ENCODE measurements at regions not wholly inside any gene's neighbourhood (a gene's known extent, or its start where the extent isn't known, plus 50 kb on each side); places are given as distances from the start of the nearest gene placed in this dataset.
"Not testable (repeated sequence)": the region's sequence is repeated elsewhere in the genome, so short reads cannot be mapped to it uniquely, and the experiment has no call there.

- DNase-seq, result not testable (repeated sequence)
These were observed 135.6 kb downstream of the TRIM43 start for GRCh38 chr2:95727420-95727819.

GRCh38 chr2:95728878-95729596 is 137.2 kb downstream of the TRIM43 start:
- peak; percentile 66 to 77 for DNase-seq

GRCh38 chr2:95729597-95729955 is 137.8 kb downstream of the TRIM43 start:
- no peak for DNase-seq

GRCh38 chr2:95730813-95731212 is 139.0 kb downstream of the TRIM43 start:
- DNase-seq, result no peak

GRCh38 chr2:95734976-95735890 is 143.4 kb downstream of the TRIM43 start:
- DNase-seq, result no peak

GRCh38 chr2:95738301-95738700 is 146.5 kb downstream of the TRIM43 start:
- DNase-seq, result no peak

GRCh38 chr2:95752126-95752525 is 160.3 kb downstream of the TRIM43 start:
- DNase-seq, result not testable (repeated sequence)

- DNase-seq, result not testable (repeated sequence)
These were observed 162.0 kb downstream of the TRIM43 start for GRCh38 chr2:95753812-95754211.

- DNase-seq, result not testable (repeated sequence)
These were observed 162.4 kb downstream of the TRIM43 start for GRCh38 chr2:95754213-95754612.

GRCh38 chr2:95754819-95755563 is 163.2 kb downstream of the TRIM43 start:
- not testable (repeated sequence) for DNase-seq

- DNase-seq, result not testable (repeated sequence)
These were observed 164.3 kb downstream of the TRIM43 start for GRCh38 chr2:95755956-95756669.

- no peak for DNase-seq
These were observed 166.2 kb downstream of the TRIM43 start for GRCh38 chr2:95757988-95758387.

- DNase-seq, result no peak
These were observed 167.9 kb downstream of the TRIM43 start for GRCh38 chr2:95759481-95760246.

GRCh38 chr2:95760806-95761525 is 169.2 kb downstream of the TRIM43 start:
- DNase-seq, result no peak

- DNase-seq, result no peak
These were observed 169.8 kb downstream of the TRIM43 start for GRCh38 chr2:95761556-95761955.

GRCh38 chr2:95762023-95763021 is 170.5 kb downstream of the TRIM43 start:
- not testable (repeated sequence) for DNase-seq

- not testable (repeated sequence) for DNase-seq
These were observed 171.3 kb downstream of the TRIM43 start for GRCh38 chr2:95763074-95763473.

GRCh38 chr2:95764966-95765365 is 173.2 kb downstream of the TRIM43 start:
- DNase-seq, result not testable (repeated sequence)
